Nephron progenitor cell (in vitro differentiated cells): ENCODE measurements at regions not wholly inside any gene's neighbourhood (a gene's known extent, or its start where the extent isn't known, plus 50 kb on each side); places are given as distances from the start of the nearest gene placed in this dataset.

Experiments used
- DNase-seq: peaks from one replicate; pipeline ENCODE4 v3.0.0; 2021
- H3K27ac Mint-ChIP-seq: 2 replicates; pipeline ENCODE4 v1.8.0; 2021; ENCODE audit warnings: mild to moderate bottlenecking, moderate library complexity, mixed read lengths
- H3K27me3 Mint-ChIP-seq: 2 replicates; pipeline ENCODE4 v1.8.0; 2021; ENCODE audit warnings: mild to moderate bottlenecking, low read depth, mixed read lengths; ENCODE audit not compliant: poor library complexity
- H3K36me3 Mint-ChIP-seq: 2 replicates; pipeline ENCODE4 v1.8.0; 2021; ENCODE audit warnings: low read depth, mixed read lengths
- H3K4me1 Mint-ChIP-seq: 2 replicates; pipeline ENCODE4 v1.8.0; 2021; ENCODE audit warnings: mixed read lengths
- H3K4me3 Mint-ChIP-seq: 2 replicates; pipeline ENCODE4 v1.8.0; 2021; ENCODE audit warnings: mild to moderate bottlenecking, moderate library complexity, mixed read lengths
- H3K9me3 Mint-ChIP-seq: 2 replicates; pipeline ENCODE4 v1.8.0; 2021; ENCODE audit warnings: mild to moderate bottlenecking, moderate library complexity, mixed read lengths
- TF ChIP-seq, protein P1 (sequence below): fragments of 200-600 bp; sonication (generic); IDR thresholded peaks from 2 replicates; pipeline ENCODE4 v1.5.0; 2021; ENCODE audit warnings: antibody characterized with exemption

DNA sequence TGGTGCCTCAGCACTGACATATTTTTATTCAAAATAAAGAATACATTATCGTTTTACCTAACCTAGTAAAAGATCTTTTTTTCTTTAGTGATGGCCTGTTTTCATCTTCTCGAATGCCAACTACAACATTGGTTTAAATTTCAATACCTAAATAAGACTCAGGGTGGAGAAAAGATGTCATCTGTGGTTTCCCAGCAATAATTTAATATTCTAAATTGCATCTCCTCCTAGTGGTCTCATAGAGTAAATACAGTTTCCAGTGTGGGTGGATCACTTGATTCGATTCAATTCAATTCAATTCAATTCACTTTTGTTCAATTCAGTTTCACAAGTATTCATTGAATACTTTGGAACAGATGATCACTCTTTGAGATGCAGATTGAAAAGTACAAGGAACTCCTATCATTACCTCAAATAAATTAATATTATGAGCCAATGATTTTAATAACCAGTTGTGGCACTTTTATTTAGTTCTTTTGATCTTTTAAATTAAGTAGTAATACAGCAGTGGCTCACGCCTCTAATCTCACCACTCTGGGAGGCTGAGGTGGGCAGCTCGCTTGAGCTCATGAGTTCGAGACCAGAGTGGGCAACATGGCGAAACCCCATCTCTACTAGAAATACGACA is 427.2 kb downstream of the FAT4 start:
- peaks cover 20% of the 10 kb centered on the region for H3K4me1 Mint-ChIP-seq
- DNase-seq, result no peak
- no peak overlapping the region for H3K27ac Mint-ChIP-seq
- peaks cover 29% of the 10 kb centered on the region for H3K9me3 Mint-ChIP-seq
- TF ChIP-seq, protein P1, sequence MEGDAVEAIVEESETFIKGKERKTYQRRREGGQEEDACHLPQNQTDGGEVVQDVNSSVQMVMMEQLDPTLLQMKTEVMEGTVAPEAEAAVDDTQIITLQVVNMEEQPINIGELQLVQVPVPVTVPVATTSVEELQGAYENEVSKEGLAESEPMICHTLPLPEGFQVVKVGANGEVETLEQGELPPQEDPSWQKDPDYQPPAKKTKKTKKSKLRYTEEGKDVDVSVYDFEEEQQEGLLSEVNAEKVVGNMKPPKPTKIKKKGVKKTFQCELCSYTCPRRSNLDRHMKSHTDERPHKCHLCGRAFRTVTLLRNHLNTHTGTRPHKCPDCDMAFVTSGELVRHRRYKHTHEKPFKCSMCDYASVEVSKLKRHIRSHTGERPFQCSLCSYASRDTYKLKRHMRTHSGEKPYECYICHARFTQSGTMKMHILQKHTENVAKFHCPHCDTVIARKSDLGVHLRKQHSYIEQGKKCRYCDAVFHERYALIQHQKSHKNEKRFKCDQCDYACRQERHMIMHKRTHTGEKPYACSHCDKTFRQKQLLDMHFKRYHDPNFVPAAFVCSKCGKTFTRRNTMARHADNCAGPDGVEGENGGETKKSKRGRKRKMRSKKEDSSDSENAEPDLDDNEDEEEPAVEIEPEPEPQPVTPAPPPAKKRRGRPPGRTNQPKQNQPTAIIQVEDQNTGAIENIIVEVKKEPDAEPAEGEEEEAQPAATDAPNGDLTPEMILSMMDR, result peak; percentile 39
- no peaks in the 10 kb centered on the region for H3K27me3 Mint-ChIP-seq
- peaks cover 5% of the 10 kb centered on the region for H3K36me3 Mint-ChIP-seq
- no peak overlapping the region for H3K4me3 Mint-ChIP-seq

DNA sequence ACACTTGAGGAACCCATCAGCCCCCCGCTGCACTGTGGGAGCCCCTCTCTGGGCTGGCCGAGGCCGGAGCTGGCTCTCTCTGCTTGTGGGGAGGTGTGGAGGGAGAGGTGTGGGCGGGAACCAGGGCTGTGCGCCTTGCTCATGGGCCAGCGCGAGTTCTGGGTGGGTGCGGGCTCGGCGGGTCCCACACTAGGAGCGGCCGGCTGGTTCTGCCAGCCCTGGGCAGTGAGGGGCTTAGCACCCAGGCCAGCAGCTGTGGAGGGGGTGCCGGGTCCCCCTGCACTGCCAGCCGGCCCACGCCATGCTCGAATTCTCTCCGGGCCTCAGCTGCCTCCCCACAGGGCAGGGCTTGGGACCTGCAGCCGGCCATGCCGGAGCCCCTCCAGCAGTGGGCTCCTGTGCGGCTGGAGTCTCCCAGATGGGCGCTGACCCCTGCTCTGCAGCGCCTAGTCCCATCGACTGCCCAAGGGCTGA is 430.2 kb downstream of the FAT4 start:
- Mint-ChIP-seq H3K4me1 (peaks cover 9% of the 10 kb centered on the region), H3K36me3 (peaks cover 5% of the 10 kb centered on the region), H3K27me3 (no peaks in the 10 kb centered on the region), H3K27ac (no peak overlapping the region), H3K4me3 (no peak overlapping the region), H3K9me3 (peaks cover 43% of the 10 kb centered on the region)
- TF ChIP-seq, protein P1, result no peak
- no peak for DNase-seq

DNA sequence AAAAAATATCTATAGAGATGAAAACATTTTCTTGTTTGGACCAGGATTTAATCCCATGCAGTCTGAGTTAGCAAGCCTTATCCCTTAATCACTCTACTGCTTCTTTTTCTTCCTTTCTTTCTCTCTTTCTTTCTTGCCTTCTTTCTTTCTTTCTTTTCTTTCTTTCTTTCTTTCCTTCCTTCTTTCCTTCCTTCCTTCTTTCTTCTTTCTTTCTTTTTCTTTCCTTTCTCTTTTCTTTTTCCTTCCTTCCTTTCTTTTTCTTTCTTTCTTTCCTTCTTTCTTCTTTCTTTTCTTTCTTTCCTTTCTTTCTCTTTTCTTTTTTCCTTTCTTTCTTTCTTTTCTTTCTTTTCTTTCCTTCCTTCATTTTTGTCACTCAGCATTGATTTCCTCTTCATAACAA is 434.6 kb downstream of the FAT4 start:
- no peak overlapping the region for H3K27ac Mint-ChIP-seq
- H3K4me3 Mint-ChIP-seq, result no peak overlapping the region
- TF ChIP-seq, protein P1, result no peak
- peaks cover 5% of the 10 kb centered on the region for H3K4me1 Mint-ChIP-seq
- DNase-seq, result no peak
- H3K9me3 Mint-ChIP-seq, result peaks cover 32% of the 10 kb centered on the region
- H3K36me3 Mint-ChIP-seq, result no peaks in the 10 kb centered on the region
- H3K27me3 Mint-ChIP-seq, result no peaks in the 10 kb centered on the region

DNA sequence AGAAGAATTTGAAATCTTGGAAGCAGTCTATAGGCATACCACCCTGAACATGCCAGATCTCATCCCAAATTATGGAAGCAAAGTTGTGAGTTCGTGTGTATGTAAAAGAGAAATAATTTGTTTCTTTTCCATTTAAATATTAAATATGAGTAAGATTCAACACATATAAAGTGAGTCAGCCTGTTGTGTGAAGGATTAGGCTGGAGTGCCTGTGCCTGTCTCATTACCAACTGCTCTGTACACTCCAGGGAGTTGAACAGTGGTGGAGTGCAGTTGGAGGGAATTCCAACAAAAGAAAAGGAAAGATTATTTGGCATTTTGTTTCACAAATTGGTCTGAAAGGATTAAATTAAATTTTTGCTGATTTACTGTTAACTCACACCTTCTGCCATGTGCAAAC is 435.6 kb downstream of the FAT4 start:
- H3K27me3 Mint-ChIP-seq, result no peaks in the 10 kb centered on the region
- no peak overlapping the region for H3K27ac Mint-ChIP-seq
- TF ChIP-seq, protein P1, result no peak
- DNase-seq, result no peak
- H3K4me1 Mint-ChIP-seq, result peaks cover 5% of the 10 kb centered on the region
- H3K36me3 Mint-ChIP-seq, result no peaks in the 10 kb centered on the region
- H3K9me3 Mint-ChIP-seq, result peaks cover 27% of the 10 kb centered on the region
- no peak overlapping the region for H3K4me3 Mint-ChIP-seq

DNA sequence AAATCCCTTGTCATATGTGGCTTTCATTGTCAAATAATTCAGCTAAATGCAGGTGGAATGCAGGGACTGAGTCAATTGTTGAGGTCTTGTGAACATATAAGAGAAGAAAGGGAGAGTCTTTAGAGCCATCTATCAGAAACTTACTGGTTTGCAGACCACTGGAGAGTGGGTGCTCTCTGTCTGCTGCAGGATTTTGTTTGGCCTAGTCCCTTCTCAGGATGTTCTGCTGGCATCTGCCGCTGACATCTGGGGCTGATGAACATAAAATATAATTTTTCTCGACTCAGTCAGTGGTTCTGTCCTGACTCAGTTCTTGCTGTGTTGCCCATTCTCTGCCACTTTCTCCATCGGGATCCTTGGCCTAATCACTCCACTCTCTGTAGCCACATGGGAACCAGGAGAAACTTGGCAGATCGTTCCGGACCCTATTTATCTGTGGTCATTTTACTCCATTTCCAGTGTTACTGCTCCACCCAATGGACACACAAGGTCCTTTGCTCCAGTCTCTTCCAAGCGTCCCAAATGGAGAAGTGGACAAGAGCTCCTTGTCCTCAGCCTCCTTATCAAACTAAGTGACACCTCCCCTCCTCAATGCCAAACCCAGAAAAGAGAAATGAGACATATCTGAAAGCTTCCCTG is 436.2 kb downstream of the FAT4 start:
- DNase-seq, result no peak
- Mint-ChIP-seq H3K27ac (peak overlapping the region; percentile 18), H3K9me3 (peaks cover 22% of the 10 kb centered on the region), H3K4me3 (no peak overlapping the region), H3K36me3 (no peaks in the 10 kb centered on the region), H3K4me1 (peaks cover 5% of the 10 kb centered on the region), H3K27me3 (no peaks in the 10 kb centered on the region)
- TF ChIP-seq, protein P1, result no peak

DNA sequence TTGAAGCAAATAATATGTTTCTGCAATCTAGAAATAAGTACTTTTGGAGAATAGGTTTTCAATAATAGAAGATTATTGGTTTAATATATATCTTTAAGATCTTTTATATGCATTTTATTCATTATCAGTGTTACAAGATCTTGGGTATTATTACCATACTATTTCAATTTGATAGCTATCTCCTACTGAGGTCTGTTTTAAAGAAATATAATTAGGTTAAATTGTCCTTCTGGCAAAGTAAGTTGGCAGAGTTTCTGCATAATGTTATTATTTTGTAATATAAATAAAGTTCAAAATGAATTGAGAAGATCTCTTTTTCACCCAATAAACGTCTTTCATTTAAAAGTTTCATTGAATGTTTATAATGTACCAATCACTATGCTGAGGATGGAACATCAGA is 443.7 kb downstream of the FAT4 start:
- DNase-seq, result no peak
- H3K9me3 Mint-ChIP-seq, result no peaks in the 10 kb centered on the region
- TF ChIP-seq, protein P1, result no peak
- H3K4me1 Mint-ChIP-seq, result peaks cover 11% of the 10 kb centered on the region
- no peaks in the 10 kb centered on the region for H3K36me3 Mint-ChIP-seq
- no peak overlapping the region for H3K4me3 Mint-ChIP-seq
- H3K27ac Mint-ChIP-seq, result no peak overlapping the region
- no peaks in the 10 kb centered on the region for H3K27me3 Mint-ChIP-seq
